Stomach (tissue), 4 donors: ENCODE measurements at regions not wholly inside any gene's neighbourhood (a gene's known extent, or its start where the extent isn't known, plus 50 kb on each side); places are given as distances from the start of the nearest gene placed in this dataset.

Experiments used
- POLR2A ChIP-seq, 4 donors: fragments of 450-650 bp; IDR thresholded peaks; one replicate each; pipeline ENCODE4 v1.6.1; 2016; ENCODE audit warnings: antibody characterized with exemption in 4 of 4, control low read depth in 2 of 4, mild to moderate bottlenecking in 1 of 4, moderate library complexity in 1 of 4
- POLR2AphosphoS5 ChIP-seq, 3 donors: sonication (generic); formaldehyde crosslinking; IDR thresholded peaks; one replicate each; pipeline ENCODE4 v1.6.1; 2016; ENCODE audit warnings: antibody characterized with exemption in 3 of 3
- TF ChIP-seq, protein P1 (sequence below), 7 experiments: fragments of 450-650 bp in 4 of 7; fragments of 200-600 bp in 3 of 7; sonication (generic) in 3 of 7; IDR thresholded peaks; one replicate each; pipeline ENCODE4 v1.5.1; 2016 to 2019; ENCODE audit warnings: antibody characterized with exemption in 7 of 7, control low read depth in 2 of 7, mild to moderate bottlenecking in 1 of 7

GRCh38 chr16:55115506-55115905, 184.8 kb downstream of the IRX5 start:
- TF ChIP-seq, protein P1, sequence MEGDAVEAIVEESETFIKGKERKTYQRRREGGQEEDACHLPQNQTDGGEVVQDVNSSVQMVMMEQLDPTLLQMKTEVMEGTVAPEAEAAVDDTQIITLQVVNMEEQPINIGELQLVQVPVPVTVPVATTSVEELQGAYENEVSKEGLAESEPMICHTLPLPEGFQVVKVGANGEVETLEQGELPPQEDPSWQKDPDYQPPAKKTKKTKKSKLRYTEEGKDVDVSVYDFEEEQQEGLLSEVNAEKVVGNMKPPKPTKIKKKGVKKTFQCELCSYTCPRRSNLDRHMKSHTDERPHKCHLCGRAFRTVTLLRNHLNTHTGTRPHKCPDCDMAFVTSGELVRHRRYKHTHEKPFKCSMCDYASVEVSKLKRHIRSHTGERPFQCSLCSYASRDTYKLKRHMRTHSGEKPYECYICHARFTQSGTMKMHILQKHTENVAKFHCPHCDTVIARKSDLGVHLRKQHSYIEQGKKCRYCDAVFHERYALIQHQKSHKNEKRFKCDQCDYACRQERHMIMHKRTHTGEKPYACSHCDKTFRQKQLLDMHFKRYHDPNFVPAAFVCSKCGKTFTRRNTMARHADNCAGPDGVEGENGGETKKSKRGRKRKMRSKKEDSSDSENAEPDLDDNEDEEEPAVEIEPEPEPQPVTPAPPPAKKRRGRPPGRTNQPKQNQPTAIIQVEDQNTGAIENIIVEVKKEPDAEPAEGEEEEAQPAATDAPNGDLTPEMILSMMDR (IDR thresholded peaks at IDR 0.05): no peak
- TF ChIP-seq POLR2A (IDR thresholded peaks at IDR 0.05) (no peak), POLR2AphosphoS5 (IDR thresholded peaks at IDR 0.05) (no peak)
